H1 (cell line): ENCODE measurements at regions not wholly inside any gene's neighbourhood (a gene's known extent, or its start where the extent isn't known, plus 50 kb on each side); places are given as distances from the start of the nearest gene placed in this dataset.

Source experiments
- CEBPB ChIP-seq: IDR thresholded peaks from 2 replicates; pipeline ENCODE4 v1.6.1; 2012; ENCODE audit warnings: low read depth, low read length
- SIN3A ChIP-seq, 2 experiments: IDR thresholded peaks in 1 of 2; conservative IDR thresholded peaks in 1 of 2; 2 replicates each; pipeline ENCODE4 v1.6.1; 2011 to 2012; ENCODE audit warnings: low read length in 2 of 2, improper control_type of control experiment in 1 of 2, low read depth in 1 of 2, mild to moderate bottlenecking in 1 of 2
- SRF ChIP-seq: IDR thresholded peaks from 2 replicates; pipeline ENCODE4 v1.6.1; 2011; ENCODE audit warnings: mild to moderate bottlenecking, low read depth, low read length, moderate library complexity
- SUZ12 ChIP-seq: fragments of 200-600 bp; sonication (generic); IDR thresholded peaks from 2 replicates; pipeline ENCODE4 v1.6.1; 2012; ENCODE audit warnings: mild to moderate bottlenecking, inconsistent platforms, low read length, moderate library complexity, mixed read lengths

DNA sequence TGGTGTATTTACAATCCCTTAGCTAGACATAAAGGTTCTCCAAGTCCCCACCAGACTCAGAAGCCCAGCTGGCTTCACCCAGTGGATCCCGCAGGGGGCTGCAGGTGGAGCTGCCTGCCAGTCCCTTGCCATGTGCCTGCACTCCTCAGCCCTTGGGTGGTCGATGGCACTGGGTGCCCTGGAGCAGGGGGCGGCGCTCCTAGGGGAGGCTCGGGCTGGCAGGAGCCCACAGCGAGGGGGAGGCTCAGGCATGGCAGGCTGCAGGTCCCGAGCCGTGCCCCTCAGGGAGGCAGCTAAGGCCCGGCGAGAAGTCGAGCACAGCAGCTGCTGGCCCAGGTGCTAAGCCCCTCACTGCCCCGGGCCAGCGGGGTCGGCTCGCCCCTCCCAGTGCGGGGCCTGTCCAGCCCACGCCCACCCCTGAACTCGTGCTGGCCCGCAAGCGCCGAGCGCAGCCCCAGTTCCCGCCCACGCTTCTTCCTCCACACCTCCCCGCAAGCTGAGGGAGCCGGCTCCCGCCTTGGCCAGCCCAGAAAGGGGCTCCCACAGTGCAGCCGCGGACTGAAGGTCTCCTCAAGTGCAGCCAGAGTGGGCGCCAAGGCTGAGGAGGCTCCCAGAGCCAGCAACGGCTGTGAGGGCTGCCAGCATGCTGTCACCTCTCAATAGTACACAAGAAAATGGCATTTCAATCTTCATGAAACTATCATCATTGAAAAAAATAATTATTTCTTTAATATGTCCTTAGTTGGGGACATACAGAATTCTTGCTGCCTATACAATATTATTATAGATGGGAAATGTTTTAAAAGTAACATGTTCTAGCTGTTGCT, 189.1 kb downstream of the SLC7A11 start (continued):
- TF ChIP-seq SIN3A (conservative IDR thresholded peaks at IDR 0.05 in 1 of 2, IDR thresholded peaks at IDR 0.05 in 1 of 2; ENCODE audit: low read depth in 1 of 2, low read length in 2 of 2), result no peak
- no peak for TF ChIP-seq SRF
- TF ChIP-seq SUZ12, result no peak
- TF ChIP-seq CEBPB, result no peak
- TF ChIP-seq, all 59 proteins: peak for 0
